ENCODE measurements at regions not wholly inside any gene's neighbourhood (a gene's known extent, or its start where the extent isn't known, plus 50 kb on each side); places are given as distances from the start of the nearest gene placed in this dataset.

GRCh38 chr5:12759377-12759776 is 855.1 kb upstream of the CTNND2 start:
- no peak overlapping the region for H3K4me3 ChIP-seq (ENCODE audit: low read length in 2 of 2)
- no peak for DNase-seq (ENCODE audit: low read depth in 6 of 9, low spot score in 9 of 9)
- no peaks in the 10 kb centered on the region for H3K4me1 ChIP-seq (ENCODE audit: control insufficient read depth in 2 of 2, insufficient read depth in 2 of 2, low read length in 2 of 2)
- no peaks in the 10 kb centered on the region for H3K27me3 ChIP-seq (ENCODE audit: control insufficient read depth in 2 of 2, insufficient read depth in 1 of 2, low read length in 1 of 2)
- 95% methylated on average over 2 of the region's 2 CpGs for WGBS
- no peaks in the 10 kb centered on the region for H3K36me3 ChIP-seq (ENCODE audit: control insufficient read depth in 2 of 2, insufficient read depth in 2 of 2, low read length in 1 of 2)
- no peaks in the 10 kb centered on the region for H3K9me3 ChIP-seq (ENCODE audit: control insufficient read depth in 2 of 2, insufficient read depth in 1 of 2, low read length in 1 of 2)
- H3K27ac ChIP-seq (ENCODE audit: low read depth in 1 of 2, low read length in 1 of 2), result no peak overlapping the region

- no peak overlapping the region for H3K27ac ChIP-seq (ENCODE audit: low read depth in 1 of 2, low read length in 1 of 2)
- no peaks in the 10 kb centered on the region for H3K36me3 ChIP-seq (ENCODE audit: control insufficient read depth in 2 of 2, insufficient read depth in 2 of 2, low read length in 1 of 2)
- no peaks in the 10 kb centered on the region for H3K4me1 ChIP-seq (ENCODE audit: control insufficient read depth in 2 of 2, insufficient read depth in 2 of 2, low read length in 2 of 2)
- H3K4me3 ChIP-seq (ENCODE audit: low read length in 2 of 2), result no peak overlapping the region
- H3K27me3 ChIP-seq (ENCODE audit: control insufficient read depth in 2 of 2, insufficient read depth in 1 of 2, low read length in 1 of 2), result no peaks in the 10 kb centered on the region
- no peaks in the 10 kb centered on the region for H3K9me3 ChIP-seq (ENCODE audit: control insufficient read depth in 2 of 2, insufficient read depth in 1 of 2, low read length in 1 of 2)
- no peak for DNase-seq (ENCODE audit: low read depth in 6 of 9, low spot score in 9 of 9)
Observed at GRCh38 chr5:12757035-12757434, 852.8 kb upstream of the CTNND2 start.

- H3K9me3 ChIP-seq (ENCODE audit: control insufficient read depth in 2 of 2, insufficient read depth in 1 of 2, low read length in 1 of 2), result peaks cover 0 to 3% of the 10 kb centered on the region in 2 donors
- no peaks in the 10 kb centered on the region for H3K27me3 ChIP-seq (ENCODE audit: control insufficient read depth in 2 of 2, insufficient read depth in 1 of 2, low read length in 1 of 2)
- no peaks in the 10 kb centered on the region for H3K36me3 ChIP-seq (ENCODE audit: control insufficient read depth in 2 of 2, insufficient read depth in 2 of 2, low read length in 1 of 2)
- no peak overlapping the region for H3K27ac ChIP-seq (ENCODE audit: low read depth in 1 of 2, low read length in 1 of 2)
- no peak for DNase-seq (ENCODE audit: low read depth in 6 of 9, low spot score in 9 of 9)
- H3K4me3 ChIP-seq (ENCODE audit: low read length in 2 of 2), result no peak overlapping the region
- WGBS, result 78% methylated on average over 1 of the region's 1 CpG
- no peaks in the 10 kb centered on the region for H3K4me1 ChIP-seq (ENCODE audit: control insufficient read depth in 2 of 2, insufficient read depth in 2 of 2, low read length in 2 of 2)
Observed at GRCh38 chr5:12745537-12745936, 841.3 kb upstream of the CTNND2 start.

- no peak overlapping the region for H3K27ac ChIP-seq (ENCODE audit: low read depth in 1 of 2, low read length in 1 of 2)
- no peak overlapping the region for H3K4me3 ChIP-seq (ENCODE audit: low read length in 2 of 2)
- H3K27me3 ChIP-seq (ENCODE audit: control insufficient read depth in 2 of 2, insufficient read depth in 1 of 2, low read length in 1 of 2), result no peaks in the 10 kb centered on the region
- no peaks in the 10 kb centered on the region for H3K4me1 ChIP-seq (ENCODE audit: control insufficient read depth in 2 of 2, insufficient read depth in 2 of 2, low read length in 2 of 2)
- 97% methylated on average over 9 of the region's 9 CpGs for WGBS
- no peak for DNase-seq (ENCODE audit: low read depth in 6 of 9, low spot score in 9 of 9)
- H3K9me3 ChIP-seq (ENCODE audit: control insufficient read depth in 2 of 2, insufficient read depth in 1 of 2, low read length in 1 of 2), result peaks cover 0 to 3% of the 10 kb centered on the region in 2 donors
- no peaks in the 10 kb centered on the region for H3K36me3 ChIP-seq (ENCODE audit: control insufficient read depth in 2 of 2, insufficient read depth in 2 of 2, low read length in 1 of 2)
Observed at GRCh38 chr5:12743582-12743981, 839.3 kb upstream of the CTNND2 start.

GRCh38 chr5:12730354-12730753 is 826.1 kb upstream of the CTNND2 start:
- peaks cover 0 to 5% of the 10 kb centered on the region in 2 donors for H3K9me3 ChIP-seq (ENCODE audit: control insufficient read depth in 2 of 2, insufficient read depth in 1 of 2, low read length in 1 of 2)
- no peaks in the 10 kb centered on the region for H3K36me3 ChIP-seq (ENCODE audit: control insufficient read depth in 2 of 2, insufficient read depth in 2 of 2, low read length in 1 of 2)
- 98% methylated on average over 1 of the region's 1 CpG for WGBS

GRCh38 chr5:12716664-12717063 is 812.4 kb upstream of the CTNND2 start:
- Histone ChIP-seq H3K4me1 (ENCODE audit: control insufficient read depth in 2 of 2, insufficient read depth in 2 of 2, low read length in 2 of 2) (no peaks in the 10 kb centered on the region), H3K36me3 (ENCODE audit: control insufficient read depth in 2 of 2, insufficient read depth in 2 of 2, low read length in 1 of 2) (no peaks in the 10 kb centered on the region), H3K4me3 (ENCODE audit: low read length in 2 of 2) (no peak overlapping the region), H3K27me3 (ENCODE audit: control insufficient read depth in 2 of 2, insufficient read depth in 1 of 2, low read length in 1 of 2) (no peaks in the 10 kb centered on the region), H3K27ac (ENCODE audit: low read depth in 1 of 2, low read length in 1 of 2) (no peak overlapping the region), H3K9me3 (ENCODE audit: control insufficient read depth in 2 of 2, insufficient read depth in 1 of 2, low read length in 1 of 2) (peaks cover 2 to 16% of the 10 kb centered on the region in 2 donors)
- DNase-seq (ENCODE audit: low read depth in 6 of 9, low spot score in 9 of 9), result no peak
- WGBS, result 97% methylated on average over 5 of the region's 5 CpGs

More at GRCh38 chr5:12730354-12730753, 826.1 kb upstream of the CTNND2 start:
- Histone ChIP-seq H3K27me3 (ENCODE audit: control insufficient read depth in 2 of 2, insufficient read depth in 1 of 2, low read length in 1 of 2) (no peaks in the 10 kb centered on the region), H3K27ac (ENCODE audit: low read depth in 1 of 2, low read length in 1 of 2) (no peak overlapping the region), H3K4me3 (ENCODE audit: low read length in 2 of 2) (no peak overlapping the region), H3K4me1 (ENCODE audit: control insufficient read depth in 2 of 2, insufficient read depth in 2 of 2, low read length in 2 of 2) (no peaks in the 10 kb centered on the region)
- no peak for DNase-seq (ENCODE audit: low read depth in 6 of 9, low spot score in 9 of 9)

- Histone ChIP-seq H3K9me3 (ENCODE audit: control insufficient read depth in 2 of 2, insufficient read depth in 1 of 2, low read length in 1 of 2) (no peaks in the 10 kb centered on the region), H3K4me3 (ENCODE audit: low read length in 2 of 2) (no peak overlapping the region), H3K4me1 (ENCODE audit: control insufficient read depth in 2 of 2, insufficient read depth in 2 of 2, low read length in 2 of 2) (no peaks in the 10 kb centered on the region), H3K27ac (ENCODE audit: low read depth in 1 of 2, low read length in 1 of 2) (no peak overlapping the region), H3K27me3 (ENCODE audit: control insufficient read depth in 2 of 2, insufficient read depth in 1 of 2, low read length in 1 of 2) (no peaks in the 10 kb centered on the region), H3K36me3 (ENCODE audit: control insufficient read depth in 2 of 2, insufficient read depth in 2 of 2, low read length in 1 of 2) (no peaks in the 10 kb centered on the region)
- DNase-seq (ENCODE audit: low read depth in 6 of 9, low spot score in 9 of 9), result no peak
Observed at GRCh38 chr5:12707560-12707959, 803.3 kb upstream of the CTNND2 start.

- Histone ChIP-seq H3K4me1 (ENCODE audit: control insufficient read depth in 2 of 2, insufficient read depth in 2 of 2, low read length in 2 of 2) (no peaks in the 10 kb centered on the region), H3K9me3 (ENCODE audit: control insufficient read depth in 2 of 2, insufficient read depth in 1 of 2, low read length in 1 of 2) (no peaks in the 10 kb centered on the region), H3K36me3 (ENCODE audit: control insufficient read depth in 2 of 2, insufficient read depth in 2 of 2, low read length in 1 of 2) (no peaks in the 10 kb centered on the region), H3K27ac (ENCODE audit: low read depth in 1 of 2, low read length in 1 of 2) (no peak overlapping the region), H3K27me3 (ENCODE audit: control insufficient read depth in 2 of 2, insufficient read depth in 1 of 2, low read length in 1 of 2) (no peaks in the 10 kb centered on the region), H3K4me3 (ENCODE audit: low read length in 2 of 2) (no peak overlapping the region)
- no peak for DNase-seq (ENCODE audit: low read depth in 6 of 9, low spot score in 9 of 9)
- WGBS, result 81% methylated on average over 2 of the region's 2 CpGs
Observed at GRCh38 chr5:12704955-12705354, 800.7 kb upstream of the CTNND2 start.

GRCh38 chr5:12703254-12703653 is 799.0 kb upstream of the CTNND2 start:
- Histone ChIP-seq H3K9me3 (ENCODE audit: control insufficient read depth in 2 of 2, insufficient read depth in 1 of 2, low read length in 1 of 2) (no peaks in the 10 kb centered on the region), H3K36me3 (ENCODE audit: control insufficient read depth in 2 of 2, insufficient read depth in 2 of 2, low read length in 1 of 2) (no peaks in the 10 kb centered on the region), H3K27ac (ENCODE audit: low read depth in 1 of 2, low read length in 1 of 2) (no peak overlapping the region), H3K27me3 (ENCODE audit: control insufficient read depth in 2 of 2, insufficient read depth in 1 of 2, low read length in 1 of 2) (no peaks in the 10 kb centered on the region), H3K4me3 (ENCODE audit: low read length in 2 of 2) (no peak overlapping the region), H3K4me1 (ENCODE audit: control insufficient read depth in 2 of 2, insufficient read depth in 2 of 2, low read length in 2 of 2) (no peaks in the 10 kb centered on the region)
- DNase-seq (ENCODE audit: low read depth in 6 of 9, low spot score in 9 of 9), result no peak
- 92% methylated on average over 1 of the region's 1 CpG for WGBS

- WGBS, result 88% methylated on average over 1 of the region's 1 CpG
- H3K27me3 ChIP-seq (ENCODE audit: control insufficient read depth in 2 of 2, insufficient read depth in 1 of 2, low read length in 1 of 2), result no peaks in the 10 kb centered on the region
- no peak overlapping the region for H3K27ac ChIP-seq (ENCODE audit: low read depth in 1 of 2, low read length in 1 of 2)
- H3K36me3 ChIP-seq (ENCODE audit: control insufficient read depth in 2 of 2, insufficient read depth in 2 of 2, low read length in 1 of 2), result no peaks in the 10 kb centered on the region
- H3K4me3 ChIP-seq (ENCODE audit: low read length in 2 of 2), result no peak overlapping the region
- no peaks in the 10 kb centered on the region for H3K4me1 ChIP-seq (ENCODE audit: control insufficient read depth in 2 of 2, insufficient read depth in 2 of 2, low read length in 2 of 2)
- no peak for DNase-seq (ENCODE audit: low read depth in 6 of 9, low spot score in 9 of 9)
- no peaks in the 10 kb centered on the region for H3K9me3 ChIP-seq (ENCODE audit: control insufficient read depth in 2 of 2, insufficient read depth in 1 of 2, low read length in 1 of 2)
Observed at GRCh38 chr5:12695651-12696050, 791.4 kb upstream of the CTNND2 start.

All from thymus (tissue), 11 donors.